ENCODE measurements at regions not wholly inside any gene's neighbourhood (a gene's known extent, or its start where the extent isn't known, plus 50 kb on each side); places are given as distances from the start of the nearest gene placed in this dataset.

GRCh38 chr2:455015-455705 is 167.3 kb upstream of the ALKAL2 start (continued):
- TF ChIP-seq, protein P1, sequence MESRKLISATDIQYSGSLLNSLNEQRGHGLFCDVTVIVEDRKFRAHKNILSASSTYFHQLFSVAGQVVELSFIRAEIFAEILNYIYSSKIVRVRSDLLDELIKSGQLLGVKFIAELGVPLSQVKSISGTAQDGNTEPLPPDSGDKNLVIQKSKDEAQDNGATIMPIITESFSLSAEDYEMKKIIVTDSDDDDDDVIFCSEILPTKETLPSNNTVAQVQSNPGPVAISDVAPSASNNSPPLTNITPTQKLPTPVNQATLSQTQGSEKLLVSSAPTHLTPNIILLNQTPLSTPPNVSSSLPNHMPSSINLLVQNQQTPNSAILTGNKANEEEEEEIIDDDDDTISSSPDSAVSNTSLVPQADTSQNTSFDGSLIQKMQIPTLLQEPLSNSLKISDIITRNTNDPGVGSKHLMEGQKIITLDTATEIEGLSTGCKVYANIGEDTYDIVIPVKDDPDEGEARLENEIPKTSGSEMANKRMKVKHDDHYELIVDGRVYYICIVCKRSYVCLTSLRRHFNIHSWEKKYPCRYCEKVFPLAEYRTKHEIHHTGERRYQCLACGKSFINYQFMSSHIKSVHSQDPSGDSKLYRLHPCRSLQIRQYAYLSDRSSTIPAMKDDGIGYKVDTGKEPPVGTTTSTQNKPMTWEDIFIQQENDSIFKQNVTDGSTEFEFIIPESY (IDR thresholded peaks at IDR 0.05), result no peak

- H3K36me3 ChIP-seq (ENCODE audit: control insufficient read depth in 2 of 2, insufficient read depth in 2 of 2, low read length in 1 of 2), result no peaks in the 10 kb centered on the region
- WGBS (ENCODE audit: insufficient coverage, insufficient replicate concordance, low lambda C conversion rate, missing lambda C conversion rate), result 29% methylated on average over 11 of the region's 11 CpGs
- in situ Hi-C loops (cut with MboI), result no loop called here
- H2AFZ ChIP-seq (ENCODE audit: control insufficient read depth, low read depth, low read length), result no peak overlapping the region
- H3K27me3 ChIP-seq (replicated peaks in 1 of 2; ENCODE audit: control insufficient read depth in 2 of 2, insufficient read depth in 2 of 2, low read length in 1 of 2), result no peaks in the 10 kb centered on the region
- SMC1A ChIA-PET (ENCODE audit: uncharacterized antibody, unreplicated experiment), result no interaction called here
- no peaks in the 10 kb centered on the region for H3K9me3 ChIP-seq (replicated peaks; ENCODE audit: control insufficient read depth, insufficient read depth, low read length)
- intact Hi-C loops (cut with micrococcal nuclease; ENCODE audit: unreplicated experiment), result no loop called here
- BruUV-seq (replicated peaks), result no TSS peak
- H3K9ac ChIP-seq (ENCODE audit: control insufficient read depth, insufficient read depth, low read length), result no peak overlapping the region
- H3K79me2 ChIP-seq (ENCODE audit: control insufficient read depth, insufficient read depth, low read length), result no peaks in the 10 kb centered on the region
- CTCF ChIA-PET, result no interaction called here
- ATAC-seq, result no peak
- no peak for FAIRE-seq
- no peak for DNase-seq (ENCODE audit: low read depth, low spot score)
- no peak overlapping the region for H3K4me3 ChIP-seq
- H3K4me1 ChIP-seq (ENCODE audit: control insufficient read depth, insufficient read depth, low read length), result no peaks in the 10 kb centered on the region
- H3K4me2 ChIP-seq (ENCODE audit: control insufficient read depth, insufficient read depth), result no peak overlapping the region
- RAD21 ChIA-PET (ENCODE audit: unreplicated experiment), result no interaction called here
- no peaks in the 10 kb centered on the region for H4K20me1 ChIP-seq (ENCODE audit: control insufficient read depth, insufficient read depth)
- no peak overlapping the region for H3K27ac ChIP-seq (ENCODE audit: control insufficient read depth, insufficient read depth)
- TF ChIP-seq FOXM1 (IDR thresholded peaks at IDR 0.05; ENCODE audit: low read depth, low read length) (no peak), WRNIP1 (IDR thresholded peaks at IDR 0.05; ENCODE audit: borderline replicate concordance, low read depth, low read length) (no peak), MEF2B (IDR thresholded peaks at IDR 0.05; ENCODE audit: partially characterized antibody, poor library complexity, severe bottlenecking) (no peak), MAX (IDR thresholded peaks at IDR 0.05; ENCODE audit: low read depth, low read length) (no peak), SUZ12 (IDR thresholded peaks at IDR 0.05; ENCODE audit: unreplicated experiment) (no peak), ZSCAN29 (IDR thresholded peaks at IDR 0.05) (no peak), NR2F1 (conservative IDR thresholded peaks at IDR 0.05) (no peak), NBN (IDR thresholded peaks at IDR 0.05) (no peak)
- TF ChIP-seq, protein P2, sequence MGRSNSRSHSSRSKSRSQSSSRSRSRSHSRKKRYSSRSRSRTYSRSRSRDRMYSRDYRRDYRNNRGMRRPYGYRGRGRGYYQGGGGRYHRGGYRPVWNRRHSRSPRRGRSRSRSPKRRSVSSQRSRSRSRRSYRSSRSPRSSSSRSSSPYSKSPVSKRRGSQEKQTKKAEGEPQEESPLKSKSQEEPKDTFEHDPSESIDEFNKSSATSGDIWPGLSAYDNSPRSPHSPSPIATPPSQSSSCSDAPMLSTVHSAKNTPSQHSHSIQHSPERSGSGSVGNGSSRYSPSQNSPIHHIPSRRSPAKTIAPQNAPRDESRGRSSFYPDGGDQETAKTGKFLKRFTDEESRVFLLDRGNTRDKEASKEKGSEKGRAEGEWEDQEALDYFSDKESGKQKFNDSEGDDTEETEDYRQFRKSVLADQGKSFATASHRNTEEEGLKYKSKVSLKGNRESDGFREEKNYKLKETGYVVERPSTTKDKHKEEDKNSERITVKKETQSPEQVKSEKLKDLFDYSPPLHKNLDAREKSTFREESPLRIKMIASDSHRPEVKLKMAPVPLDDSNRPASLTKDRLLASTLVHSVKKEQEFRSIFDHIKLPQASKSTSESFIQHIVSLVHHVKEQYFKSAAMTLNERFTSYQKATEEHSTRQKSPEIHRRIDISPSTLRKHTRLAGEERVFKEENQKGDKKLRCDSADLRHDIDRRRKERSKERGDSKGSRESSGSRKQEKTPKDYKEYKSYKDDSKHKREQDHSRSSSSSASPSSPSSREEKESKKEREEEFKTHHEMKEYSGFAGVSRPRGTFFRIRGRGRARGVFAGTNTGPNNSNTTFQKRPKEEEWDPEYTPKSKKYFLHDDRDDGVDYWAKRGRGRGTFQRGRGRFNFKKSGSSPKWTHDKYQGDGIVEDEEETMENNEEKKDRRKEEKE (IDR thresholded peaks at IDR 0.05), result no peak
- POLR2A ChIA-PET, result no interaction called here
Observed at GRCh38 chr2:453132-453531, 165.2 kb upstream of the ALKAL2 start.

Measured in GM12878 (cell line).